Esophagus muscularis mucosa (tissue), 2 donors: ENCODE measurements at regions not wholly inside any gene's neighbourhood (a gene's known extent, or its start where the extent isn't known, plus 50 kb on each side); places are given as distances from the start of the nearest gene placed in this dataset.

ENCODE experiments used
- EP300 ChIP-seq: sonication (generic); formaldehyde crosslinking; IDR thresholded peaks from one replicate; pipeline ENCODE4 v1.6.1; 2017; ENCODE audit warnings: antibody characterized with exemption
- POLR2A ChIP-seq: fragments of 450-650 bp; IDR thresholded peaks from one replicate; pipeline ENCODE4 v1.6.1; 2017; ENCODE audit warnings: antibody characterized with exemption, moderate library complexity, mild to moderate bottlenecking, low read depth

DNA sequence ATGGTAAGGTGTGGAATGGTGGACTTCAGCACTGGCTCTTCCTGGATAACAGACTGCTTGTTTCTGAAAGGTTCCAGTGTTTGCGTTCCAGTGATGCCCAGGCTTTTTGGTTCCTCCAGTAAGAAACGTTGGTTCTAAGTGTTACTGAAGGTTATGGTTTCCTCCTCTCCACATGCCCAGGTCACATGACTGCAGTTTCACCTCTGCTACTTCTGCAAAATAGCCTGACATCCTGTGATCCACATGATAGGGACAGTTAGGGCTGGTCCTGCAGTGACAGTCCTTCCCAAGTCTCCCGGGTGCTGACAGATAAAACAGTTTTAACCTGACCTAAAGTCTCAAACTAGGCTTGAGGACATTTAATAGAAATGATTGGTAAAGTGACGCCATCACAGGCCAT lies 132.2 kb upstream of the CST7 start:
- TF ChIP-seq EP300 (no peak), POLR2A (no peak)
